HG03521 (cell line): ENCODE measurements at regions not wholly inside any gene's neighbourhood (a gene's known extent, or its start where the extent isn't known, plus 50 kb on each side); places are given as distances from the start of the nearest gene placed in this dataset.

ENCODE experiments used
- ATAC-seq: cut with Tn5 transposase; IDR thresholded peaks from one replicate; pipeline ENCODE4 v1.9.1; 2021; ENCODE audit warnings: mild to moderate bottlenecking, moderate library complexity; ENCODE audit not compliant: unreplicated experiment

- no peak for ATAC-seq
These were observed 708.8 kb downstream of the DHX35 start for GRCh38 chr20:39670988-39671387.

DNA sequence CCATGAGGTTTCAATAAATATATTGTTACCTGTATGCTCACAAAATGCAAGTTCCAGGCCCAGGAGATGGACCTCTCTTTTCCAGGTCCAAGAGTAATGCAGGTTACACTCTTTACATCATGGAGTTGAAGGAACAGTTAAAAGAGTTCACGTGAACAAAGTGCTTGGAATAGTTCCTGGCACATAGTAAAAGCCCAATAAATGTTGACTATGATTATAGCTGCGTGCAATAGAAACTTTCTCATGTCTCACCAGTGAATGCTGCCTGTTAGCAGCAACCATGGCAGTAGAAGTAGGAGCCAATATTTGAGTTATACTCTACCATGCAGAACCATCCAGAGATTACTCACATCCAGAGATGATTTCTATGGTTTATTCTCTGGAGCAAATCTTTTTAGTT is 707.5 kb downstream of the DHX35 start:
- no peak for ATAC-seq

DNA sequence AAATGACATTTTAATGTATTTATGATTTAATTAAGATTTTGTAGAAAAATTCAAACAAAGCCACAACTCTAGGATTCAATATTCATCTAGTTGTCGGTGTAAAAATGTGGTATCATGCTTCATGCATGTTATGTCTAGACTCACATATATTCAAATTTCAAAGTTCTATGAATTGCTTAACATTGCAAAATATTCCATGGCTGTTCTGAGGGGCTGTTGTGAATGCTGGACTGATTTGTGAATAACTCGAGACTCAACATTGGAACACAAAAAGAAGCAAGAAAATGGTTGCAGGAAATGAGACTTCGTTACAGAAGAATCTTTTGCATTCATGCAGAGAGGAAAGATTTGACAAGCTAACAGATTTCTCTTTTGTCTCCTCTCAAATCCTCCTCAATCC is 705.9 kb downstream of the DHX35 start:
- no peak for ATAC-seq

GRCh38 chr20:39661833-39662232 is 699.7 kb downstream of the DHX35 start:
- ATAC-seq: no peak

DNA sequence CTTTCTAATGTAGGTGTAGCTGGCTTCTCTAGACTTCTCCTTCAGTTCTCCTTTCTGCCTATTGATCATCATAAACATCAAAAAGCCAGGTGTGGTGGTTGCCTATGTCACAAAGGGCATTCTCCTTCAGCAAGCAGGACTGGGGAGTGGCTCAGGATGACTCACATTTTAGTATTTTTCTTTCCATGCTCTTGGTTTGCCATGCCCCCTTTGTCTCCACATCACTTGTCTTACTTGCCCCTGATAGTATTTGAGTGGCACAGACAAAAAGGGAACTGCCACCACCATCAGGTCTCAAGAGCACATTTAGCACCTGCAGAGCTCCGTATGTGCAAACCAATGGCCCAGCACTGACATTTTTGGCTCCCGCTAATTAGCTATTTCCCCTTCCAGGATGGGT is 698.8 kb downstream of the DHX35 start:
- ATAC-seq: no peak

GRCh38 chr20:39660226-39660625 is 698.1 kb downstream of the DHX35 start:
- no peak for ATAC-seq

DNA sequence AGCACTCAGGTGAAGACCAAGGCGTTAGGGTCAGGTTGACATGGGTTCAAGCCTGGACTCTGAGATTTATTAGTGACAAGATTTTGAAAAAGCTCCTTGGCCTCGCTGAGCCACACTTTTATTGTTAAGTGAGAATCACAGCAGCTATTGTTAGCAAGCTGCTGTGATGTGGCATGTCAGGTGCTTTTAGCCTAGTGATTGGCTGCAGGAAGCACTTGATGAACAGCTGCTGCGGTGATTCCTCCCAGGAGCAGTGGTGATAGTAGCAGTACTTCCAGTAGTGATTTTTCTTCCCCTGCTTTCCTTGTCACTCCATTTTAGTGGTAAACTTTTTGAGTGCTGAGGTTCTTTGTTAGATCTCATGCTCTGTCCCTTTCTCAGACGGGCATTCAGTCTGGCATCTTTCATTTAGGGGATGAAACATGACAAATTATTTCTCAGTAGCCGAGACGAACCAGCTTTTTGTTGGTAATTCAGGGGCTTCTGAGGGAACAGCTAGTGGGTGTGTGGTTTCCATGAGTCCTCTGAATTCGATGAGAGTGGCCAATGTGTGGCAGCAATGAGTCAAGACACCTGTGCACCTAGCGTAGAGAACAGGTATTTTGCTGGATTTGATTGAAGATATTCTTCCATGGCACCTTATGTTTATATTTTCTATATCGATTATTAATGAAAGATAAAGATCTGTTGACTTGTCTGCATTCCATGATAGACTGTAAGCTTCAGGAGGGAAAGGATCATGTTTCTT is 696.7 kb downstream of the DHX35 start:
- ATAC-seq: no peak

DNA sequence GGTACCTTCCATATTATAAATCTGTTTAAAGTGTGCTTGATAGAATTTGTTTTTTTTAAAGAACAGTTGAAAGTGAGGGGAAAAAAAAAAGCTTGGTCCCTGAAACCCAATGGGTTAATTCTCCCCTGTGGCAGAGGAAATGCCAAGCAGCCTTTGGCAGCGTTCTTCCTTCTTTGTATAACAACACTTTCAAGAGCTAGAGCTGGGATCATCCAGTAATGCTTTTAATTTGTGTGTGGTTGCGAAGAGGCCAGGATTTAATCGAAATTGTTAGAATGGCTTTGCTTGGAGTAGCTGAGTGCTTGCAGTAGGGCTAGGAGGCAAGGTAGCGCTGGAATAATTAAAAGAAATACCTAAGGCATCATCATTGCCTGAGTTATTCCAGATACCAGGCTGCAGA is 692.0 kb downstream of the DHX35 start:
- no peak for ATAC-seq

- no peak for ATAC-seq
These were observed 689.6 kb downstream of the DHX35 start for GRCh38 chr20:39651645-39652325.

- no peak for ATAC-seq
These were observed 684.8 kb downstream of the DHX35 start for GRCh38 chr20:39646874-39647413.

- ATAC-seq: no peak
These were observed 683.0 kb downstream of the DHX35 start for GRCh38 chr20:39645131-39645530.

- no peak for ATAC-seq
These were observed 681.1 kb downstream of the DHX35 start for GRCh38 chr20:39643292-39643691.

DNA sequence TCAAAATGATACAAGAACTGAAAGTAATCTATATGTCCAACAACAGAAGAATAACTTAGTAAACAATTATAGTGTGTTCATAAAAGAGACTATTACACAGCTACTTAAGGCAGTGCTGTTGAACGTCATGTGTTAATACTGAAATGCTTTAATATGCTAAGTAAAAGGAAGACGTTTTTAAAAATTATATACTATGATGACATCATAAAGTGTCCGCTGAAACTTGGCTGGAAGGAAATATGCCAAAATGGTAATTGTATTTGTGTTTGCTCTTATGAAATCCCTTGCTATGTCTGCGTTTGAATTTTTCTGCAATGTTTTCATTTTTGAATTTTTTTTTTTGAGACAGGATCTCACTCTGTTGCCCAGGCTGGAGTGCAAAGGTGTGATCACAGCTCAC is 679.3 kb downstream of the DHX35 start:
- ATAC-seq: no peak

- no peak for ATAC-seq
These were observed 678.0 kb downstream of the DHX35 start for GRCh38 chr20:39640147-39640546.

- no peak for ATAC-seq
These were observed 676.6 kb downstream of the DHX35 start for GRCh38 chr20:39638731-39639130.

GRCh38 chr20:39633689-39634088 is 671.5 kb downstream of the DHX35 start:
- no peak for ATAC-seq

GRCh38 chr20:39632757-39633156 is 670.6 kb downstream of the DHX35 start:
- ATAC-seq: no peak

GRCh38 chr20:39632176-39632575 is 670.0 kb downstream of the DHX35 start:
- ATAC-seq: no peak

DNA sequence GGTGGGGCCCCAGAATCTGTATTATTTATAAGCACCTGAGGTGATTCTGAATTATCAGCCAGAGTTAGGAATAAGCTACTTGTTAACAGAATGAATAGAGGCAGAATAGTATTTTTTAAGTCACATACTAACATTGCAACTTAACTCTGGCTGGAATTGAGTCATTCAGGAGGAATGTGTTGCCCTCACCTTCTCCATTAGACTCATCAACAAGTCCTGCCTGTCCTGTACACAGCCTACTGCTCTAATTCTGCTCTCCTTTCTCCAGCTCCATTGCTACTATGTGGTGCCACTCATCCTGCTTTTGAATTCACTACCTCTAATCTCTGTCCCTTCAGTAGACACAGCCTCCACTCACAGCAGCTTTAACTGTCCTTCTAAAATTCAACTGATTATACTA is 669.4 kb downstream of the DHX35 start:
- no peak for ATAC-seq

DNA sequence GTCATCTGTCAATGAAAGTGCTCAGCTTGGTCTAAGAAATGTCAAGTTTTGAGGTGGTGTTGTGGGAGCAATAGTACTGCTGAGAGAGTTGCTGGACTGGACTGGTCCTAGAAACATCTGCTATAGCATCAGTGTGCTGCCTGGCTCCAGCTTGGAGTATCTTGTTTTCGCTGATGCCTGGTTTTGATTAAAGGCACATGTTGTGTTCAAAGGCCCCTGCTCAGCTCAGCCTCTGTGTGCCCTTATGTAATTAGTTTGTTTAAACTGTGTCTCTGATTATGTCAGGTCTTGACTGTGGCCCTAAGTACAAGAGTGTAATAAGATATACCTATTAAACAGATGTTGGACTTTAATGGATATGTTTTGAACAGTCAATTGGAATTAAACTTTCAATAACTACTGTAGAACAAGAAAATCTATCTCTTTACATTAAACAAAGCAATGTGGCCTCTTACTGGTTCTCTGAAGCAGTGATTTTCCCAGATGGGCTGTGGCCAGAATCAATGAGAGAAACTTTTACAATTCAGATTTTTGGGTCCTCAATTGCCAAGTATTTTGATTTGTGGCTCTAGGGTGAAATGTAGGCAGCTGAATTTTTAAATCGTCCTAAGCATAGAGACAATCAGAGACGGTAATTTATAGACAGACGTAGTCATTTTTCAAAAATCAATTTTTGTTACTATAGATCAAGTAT is 668.2 kb downstream of the DHX35 start:
- ATAC-seq: no peak

DNA sequence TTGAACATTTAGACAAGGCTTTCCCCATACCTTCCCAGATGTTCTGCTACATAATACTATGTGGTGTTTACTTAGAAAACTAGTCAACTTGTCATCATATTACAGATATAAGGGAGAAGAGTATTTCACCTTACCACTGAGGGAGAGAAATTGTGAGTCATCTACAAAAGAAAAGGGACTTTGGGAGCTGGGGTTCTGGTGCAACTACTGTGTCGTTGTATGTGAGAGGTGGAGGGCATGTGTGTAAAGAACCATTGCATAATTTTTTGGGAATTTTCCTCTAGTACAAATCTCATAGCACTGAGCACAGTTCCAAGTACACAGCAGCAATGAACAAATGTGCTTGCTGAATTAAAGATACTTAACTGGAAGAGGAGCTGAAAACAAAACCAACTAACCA is 665.6 kb downstream of the DHX35 start:
- no peak for ATAC-seq

- ATAC-seq: no peak
These were observed 662.2 kb downstream of the DHX35 start for GRCh38 chr20:39624316-39624715.
